H9 (cell line): ENCODE measurements at regions not wholly inside any gene's neighbourhood (a gene's known extent, or its start where the extent isn't known, plus 50 kb on each side); places are given as distances from the start of the nearest gene placed in this dataset.

ENCODE experiments used
- DNase-seq: peaks from one replicate; pipeline ENCODE4 v3.0.0-alpha.2; 2017
- H2AFZ ChIP-seq: one replicate; pipeline ENCODE4 v1.6.1; 2013; ENCODE audit warnings: mild to moderate bottlenecking, low read length, control low read depth, moderate library complexity
- H2AK5ac ChIP-seq: 2 replicates; pipeline ENCODE4 v1.6.1; 2013; ENCODE audit warnings: low read length, control low read depth, mixed read lengths; ENCODE audit not compliant: insufficient read length
- H2BK120ac ChIP-seq: one replicate; pipeline ENCODE4 v1.6.1; 2013; ENCODE audit warnings: low read depth, mild to moderate bottlenecking, low read length, control low read depth, inconsistent platforms; ENCODE audit not compliant: poor library complexity, severe bottlenecking
- H2BK12ac ChIP-seq: 2 replicates; pipeline ENCODE4 v1.6.1; 2013; ENCODE audit warnings: low read length, control low read depth, mixed read lengths, low read depth; ENCODE audit not compliant: insufficient read length
- H2BK15ac ChIP-seq: 2 replicates; pipeline ENCODE4 v1.6.1; 2013; ENCODE audit warnings: low read depth, low read length, control low read depth
- H2BK20ac ChIP-seq: one replicate; pipeline ENCODE4 v1.6.1; 2013; ENCODE audit warnings: low read depth, mild to moderate bottlenecking, low read length, control low read depth, inconsistent platforms; ENCODE audit not compliant: poor library complexity, severe bottlenecking
- H2BK5ac ChIP-seq: 2 replicates; pipeline ENCODE4 v1.6.1; 2013; ENCODE audit warnings: low read length, control low read depth, mixed read lengths; ENCODE audit not compliant: insufficient read length
- H3K14ac ChIP-seq: 2 replicates; pipeline ENCODE4 v1.6.1; 2013; ENCODE audit warnings: low read length, control low read depth; ENCODE audit not compliant: insufficient read depth
- H3K18ac ChIP-seq: 2 replicates; pipeline ENCODE4 v1.6.1; 2013; ENCODE audit warnings: low read depth, mild to moderate bottlenecking, mixed read lengths, low read length, control low read depth; ENCODE audit not compliant: insufficient read length
- H3K23ac ChIP-seq: 2 replicates; pipeline ENCODE4 v1.6.1; 2013; ENCODE audit warnings: low read length, control low read depth, mixed read lengths, low read depth; ENCODE audit not compliant: insufficient read length
- H3K23me2 ChIP-seq: 2 replicates; pipeline ENCODE4 v1.6.1; 2013; ENCODE audit warnings: low read depth, mild to moderate bottlenecking, mixed read lengths, low read length, control low read depth; ENCODE audit not compliant: insufficient read length, poor library complexity, severe bottlenecking
- H3K27ac ChIP-seq: 2 replicates; pipeline ENCODE4 v1.5.1; 2013; ENCODE audit warnings: low read length, control low read depth, mixed read lengths, low read depth; ENCODE audit not compliant: insufficient read length
- H3K27me3 ChIP-seq: 2 replicates; pipeline ENCODE4 v1.6.1; 2013; ENCODE audit warnings: low read length, control low read depth, inconsistent platforms; ENCODE audit not compliant: insufficient read depth
- H3K4ac ChIP-seq: 2 replicates; pipeline ENCODE4 v1.6.1; 2013; ENCODE audit warnings: low read depth, mild to moderate bottlenecking, control low read depth, inconsistent platforms, low read length, moderate library complexity
- H3K4me1 ChIP-seq: 2 replicates; pipeline ENCODE4 v1.6.1; 2013; ENCODE audit warnings: low read length, control low read depth, inconsistent platforms; ENCODE audit not compliant: insufficient read depth
- H3K4me2 ChIP-seq: 2 replicates; pipeline ENCODE4 v1.6.1; 2013; ENCODE audit warnings: low read length, control low read depth, mixed read lengths; ENCODE audit not compliant: insufficient read length, insufficient read depth
- H3K56ac ChIP-seq: 2 replicates; pipeline ENCODE4 v1.6.1; 2013; ENCODE audit warnings: low read depth, mild to moderate bottlenecking, mixed read lengths, low read length, control low read depth; ENCODE audit not compliant: insufficient read length
- H3K79me1 ChIP-seq: 2 replicates; pipeline ENCODE4 v1.6.1; 2013; ENCODE audit warnings: low read depth, mild to moderate bottlenecking, moderate library complexity, low read length, control low read depth, inconsistent platforms; ENCODE audit not compliant: insufficient read depth, poor library complexity, severe bottlenecking
- H3K79me2 ChIP-seq: 2 replicates; pipeline ENCODE4 v1.6.1; 2013; ENCODE audit warnings: low read length, control low read depth, inconsistent platforms; ENCODE audit not compliant: insufficient read depth
- H3K9ac ChIP-seq: 2 replicates; pipeline ENCODE4 v1.6.1; 2013; ENCODE audit warnings: low read length, control low read depth, mixed read lengths; ENCODE audit not compliant: insufficient read length; ENCODE audit errors: extremely low read depth
- H3K9me3 ChIP-seq: one replicate; pipeline ENCODE4 v1.6.1; 2013; ENCODE audit warnings: low read depth, low read length, inconsistent platforms; ENCODE audit not compliant: control insufficient read depth
- H3T11ph ChIP-seq: one replicate; pipeline ENCODE4 v1.6.1; 2013; ENCODE audit warnings: mild to moderate bottlenecking, low read length, control low read depth, inconsistent platforms
- H4K20me1 ChIP-seq: one replicate; pipeline ENCODE4 v1.6.1; 2013; ENCODE audit not compliant: control insufficient read depth, insufficient read length, insufficient read depth
- H4K5ac ChIP-seq: 2 replicates; pipeline ENCODE4 v1.6.1; 2013; ENCODE audit warnings: low read depth, mild to moderate bottlenecking, mixed read lengths, low read length, control low read depth; ENCODE audit not compliant: insufficient read length
- H4K8ac ChIP-seq: replicated peaks from 2 replicates; pipeline ENCODE4 v1.6.1; 2013; ENCODE audit warnings: low read length, control low read depth, mixed read lengths, low read depth; ENCODE audit not compliant: insufficient read length
- H4K91ac ChIP-seq: 2 replicates; pipeline ENCODE4 v1.6.1; 2013; ENCODE audit warnings: low read depth, mild to moderate bottlenecking, moderate library complexity, mixed read lengths, low read length, control low read depth; ENCODE audit not compliant: insufficient read length
- H3K27ac Mint-ChIP-seq, 3 experiments: 2 replicates in 2 of 3; 3 replicates in 1 of 3; pipeline ENCODE4 v1.8.0; 2020 to 2021; ENCODE audit warnings: mixed read lengths in 3 of 3, mild to moderate bottlenecking in 1 of 3, moderate library complexity in 1 of 3
- H3K27me3 Mint-ChIP-seq: 2 replicates; pipeline ENCODE4 v1.8.0; 2021; ENCODE audit warnings: low read depth, mild to moderate bottlenecking, moderate library complexity, mixed read lengths
- H3K36me3 Mint-ChIP-seq, 3 experiments: 2 replicates in 2 of 3; 3 replicates in 1 of 3; pipeline ENCODE4 v1.8.0; 2020 to 2021; ENCODE audit warnings: low read depth in 3 of 3, mixed read lengths in 3 of 3; ENCODE audit not compliant: insufficient read depth in 1 of 3
- H3K4me1 Mint-ChIP-seq, 2 experiments: 2 replicates each; pipeline ENCODE4 v1.8.0; 2020; ENCODE audit warnings: mixed read lengths in 2 of 2
- H3K4me3 Mint-ChIP-seq, 2 experiments: 2 replicates in 1 of 2; 3 replicates in 1 of 2; pipeline ENCODE4 v1.8.0; 2020 to 2021; ENCODE audit warnings: mild to moderate bottlenecking in 2 of 2, mixed read lengths in 2 of 2, moderate library complexity in 1 of 2
- H3K9me3 Mint-ChIP-seq, 2 experiments: 2 replicates in 1 of 2; 3 replicates in 1 of 2; pipeline ENCODE4 v1.8.0; 2020; ENCODE audit warnings: mild to moderate bottlenecking in 2 of 2, mixed read lengths in 2 of 2, moderate library complexity in 1 of 2
- WGBS: extraction: QIAGEN DNeasy Blood & Tissue Kit; methylation state at CpG from one replicate; pipeline ENCODE4 v1.1.7; 2013; ENCODE audit warnings: missing lambda C conversion rate, low lambda C conversion rate, mixed read lengths; ENCODE audit not compliant: insufficient read length; ENCODE audit errors: extremely low coverage; 5-methylcytosine and 5-hydroxymethylcytosine counted together
- TF ChIP-seq, protein P1 (sequence below): fragments of 200-600 bp; sonication (generic); conservative IDR thresholded peaks from 3 replicates; pipeline ENCODE4 v1.8.0; 2021; ENCODE audit warnings: antibody characterized with exemption, mild to moderate bottlenecking

DNA sequence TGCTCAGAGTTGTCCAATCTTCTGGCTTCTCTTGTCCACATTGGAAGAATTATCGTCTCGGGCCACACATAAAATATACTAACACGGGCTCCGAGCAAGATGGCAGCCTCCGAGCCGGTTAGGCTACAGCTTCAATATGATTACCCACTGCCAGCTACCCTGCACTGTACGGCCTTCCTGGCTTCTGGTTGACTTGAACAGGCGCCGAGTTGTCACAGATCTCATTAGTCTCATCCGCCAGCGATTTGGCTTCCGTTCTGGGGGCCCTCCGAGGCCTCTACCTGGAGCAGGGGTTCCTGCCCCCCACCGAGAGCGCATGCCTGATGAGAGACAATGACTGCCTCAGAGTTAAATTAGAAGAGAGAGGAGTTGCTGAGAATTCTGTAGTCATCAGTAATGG lies 101.2 kb upstream of the NUDT6 start:
- Histone ChIP-seq H3K23me2 (no peaks in the 10 kb centered on the region), H3K4me1 (no peaks in the 10 kb centered on the region; the same call in 1 of the 2 replicates), H4K20me1 (no peaks in the 10 kb centered on the region), H2BK20ac (no peak overlapping the region), H4K91ac (no peak overlapping the region), H3K27me3 (no peaks in the 10 kb centered on the region), H3K56ac (no peak overlapping the region), H2BK120ac (no peak overlapping the region), H3K79me2 (no peaks in the 10 kb centered on the region), H3K79me1 (no peaks in the 10 kb centered on the region), H2AFZ (no peak overlapping the region), H3K23ac (no peak overlapping the region), H4K8ac (no peak overlapping the region), H3K14ac (no peak overlapping the region), H3K4me2 (no peak overlapping the region), H3K18ac (no peak overlapping the region), H3T11ph (no peak overlapping the region), H2BK12ac (no peak overlapping the region), H2AK5ac (no peak overlapping the region), H4K5ac (no peak overlapping the region), H2BK5ac (no peak overlapping the region), H3K9ac (no peak overlapping the region), H3K4ac (no peak overlapping the region), H3K27ac (no peak overlapping the region), H3K9me3 (no peaks in the 10 kb centered on the region), H2BK15ac (no peak overlapping the region)
- Mint-ChIP-seq H3K4me3 (no peak overlapping the region), H3K4me1 (peaks cover 3 to 7% of the 10 kb centered on the region in 2 experiments; a peak in 2 of 4 replicates), H3K9me3 (no peaks in the 10 kb centered on the region), H3K27me3 (no peaks in the 10 kb centered on the region), H3K36me3 (peaks cover 9 to 22% (median 19%) of the 10 kb centered on the region in 3 experiments), H3K27ac (peak overlapping the region in 2 of 3 experiments; percentile 3 to 25; a peak in 3 of 7 replicates)
- no peak for DNase-seq
- WGBS = no CpG with 5 or more reads among the region's 15 CpGs
- TF ChIP-seq, protein P1, sequence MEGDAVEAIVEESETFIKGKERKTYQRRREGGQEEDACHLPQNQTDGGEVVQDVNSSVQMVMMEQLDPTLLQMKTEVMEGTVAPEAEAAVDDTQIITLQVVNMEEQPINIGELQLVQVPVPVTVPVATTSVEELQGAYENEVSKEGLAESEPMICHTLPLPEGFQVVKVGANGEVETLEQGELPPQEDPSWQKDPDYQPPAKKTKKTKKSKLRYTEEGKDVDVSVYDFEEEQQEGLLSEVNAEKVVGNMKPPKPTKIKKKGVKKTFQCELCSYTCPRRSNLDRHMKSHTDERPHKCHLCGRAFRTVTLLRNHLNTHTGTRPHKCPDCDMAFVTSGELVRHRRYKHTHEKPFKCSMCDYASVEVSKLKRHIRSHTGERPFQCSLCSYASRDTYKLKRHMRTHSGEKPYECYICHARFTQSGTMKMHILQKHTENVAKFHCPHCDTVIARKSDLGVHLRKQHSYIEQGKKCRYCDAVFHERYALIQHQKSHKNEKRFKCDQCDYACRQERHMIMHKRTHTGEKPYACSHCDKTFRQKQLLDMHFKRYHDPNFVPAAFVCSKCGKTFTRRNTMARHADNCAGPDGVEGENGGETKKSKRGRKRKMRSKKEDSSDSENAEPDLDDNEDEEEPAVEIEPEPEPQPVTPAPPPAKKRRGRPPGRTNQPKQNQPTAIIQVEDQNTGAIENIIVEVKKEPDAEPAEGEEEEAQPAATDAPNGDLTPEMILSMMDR = no peak
